Suprapubic skin (tissue), 3 donors: ENCODE measurements at regions not wholly inside any gene's neighbourhood (a gene's known extent, or its start where the extent isn't known, plus 50 kb on each side); places are given as distances from the start of the nearest gene placed in this dataset.

Experiments
- CTCF ChIP-seq, 2 donors: fragments of 200-600 bp in 1 of 2; fragments of 450-650 bp in 1 of 2; sonication (generic) in 1 of 2; IDR thresholded peaks; one replicate each; pipeline ENCODE4 v1.5.1; 2016 to 2019; ENCODE audit warnings: antibody characterized with exemption in 2 of 2, mild to moderate bottlenecking in 1 of 2, moderate library complexity in 1 of 2
- EP300 ChIP-seq: sonication (generic); formaldehyde crosslinking; IDR thresholded peaks from one replicate; pipeline ENCODE4 v1.6.1; 2017; ENCODE audit warnings: antibody characterized with exemption

- TF ChIP-seq CTCF (IDR thresholded peaks at IDR 0.05) (no peak), EP300 (no peak)
Measured at GRCh38 chr1:5640845-5641244, 351.4 kb downstream of the NPHP4 start.
